ENCODE measurements at regions not wholly inside any gene's neighbourhood (a gene's known extent, or its start where the extent isn't known, plus 50 kb on each side); places are given as distances from the start of the nearest gene placed in this dataset.

GRCh38 chr1:34418166-34418565, 241.5 kb downstream of the C1orf94 start:
- no peak for TF ChIP-seq CTCF (IDR thresholded peaks at IDR 0.05)
- no peak for TF ChIP-seq POLR2A (IDR thresholded peaks at IDR 0.05)

Data from lower leg skin (tissue), 3 donors.